Colonic mucosa (tissue), 4 donors: ENCODE measurements at regions not wholly inside any gene's neighbourhood (a gene's known extent, or its start where the extent isn't known, plus 50 kb on each side); places are given as distances from the start of the nearest gene placed in this dataset.

Experiments
- DNase-seq: peaks from one replicate; pipeline ENCODE4 v3.0.0-alpha.2; 2020
- H3K27ac ChIP-seq: fragments of 200-600 bp; one replicate; pipeline ENCODE4 v1.8.0; 2021
- H3K27me3 ChIP-seq: fragments of 200-600 bp; one replicate; pipeline ENCODE4 v1.8.0; 2021
- H3K36me3 ChIP-seq: fragments of 200-600 bp; one replicate; pipeline ENCODE4 v1.8.0; 2021
- H3K4me1 ChIP-seq: fragments of 200-600 bp; one replicate; pipeline ENCODE4 v1.8.0; 2021; ENCODE audit warnings: mild to moderate bottlenecking
- H3K4me3 ChIP-seq: fragments of 200-600 bp; one replicate; pipeline ENCODE4 v1.8.0; 2021
- H3K9ac ChIP-seq, 2 donors: one replicate each; pipeline ENCODE4 v1.7.0; 2013; ENCODE audit warnings: control low read depth in 2 of 2, low read depth in 2 of 2, low read length in 2 of 2
- H3K9me3 ChIP-seq: fragments of 200-600 bp; one replicate; pipeline ENCODE4 v1.8.0; 2021
- CTCF ChIP-seq: fragments of 200-600 bp; IDR thresholded peaks from one replicate; pipeline ENCODE4 v1.8.0; 2022; ENCODE audit warnings: antibody characterized with exemption, mild to moderate bottlenecking
- intact Hi-C: fragments of 100-400 bp; cut with DNase I; formaldehyde crosslinking; loops from one replicate; pipeline ENCODE4 v1.14.1; 2022
- donor health status: healthy.
- donor health status: DM: no; HTN: no; CAD: no.
- donor health status: DM: no; HTN: no; CAD: no.

- Histone ChIP-seq H3K9ac (no peak overlapping the region), H3K4me3 (no peak overlapping the region), H3K4me1 (no peaks in the 10 kb centered on the region), H3K9me3 (no peaks in the 10 kb centered on the region), H3K36me3 (no peaks in the 10 kb centered on the region), H3K27me3 (no peaks in the 10 kb centered on the region), H3K27ac (no peak overlapping the region)
- intact Hi-C loops = no loop called here
- no peak for DNase-seq
- no peak for TF ChIP-seq CTCF
Measured at GRCh38 chrX:39307488-39307887, 506.2 kb downstream of the MID1IP1 start.

GRCh38 chrX:39308126-39308525 lies 506.9 kb downstream of the MID1IP1 start:
- Histone ChIP-seq H3K9ac (no peak overlapping the region), H3K36me3 (no peaks in the 10 kb centered on the region), H3K4me3 (no peak overlapping the region), H3K4me1 (no peaks in the 10 kb centered on the region), H3K27me3 (peaks cover 2% of the 10 kb centered on the region), H3K9me3 (no peaks in the 10 kb centered on the region), H3K27ac (no peak overlapping the region)
- no peak for DNase-seq
- no peak for TF ChIP-seq CTCF
- intact Hi-C loops = no loop called here

GRCh38 chrX:39309018-39309635 lies 507.9 kb downstream of the MID1IP1 start:
- Histone ChIP-seq H3K4me1 (no peaks in the 10 kb centered on the region), H3K9me3 (no peaks in the 10 kb centered on the region), H3K27ac (no peak overlapping the region), H3K27me3 (peaks cover 5% of the 10 kb centered on the region), H3K9ac (no peak overlapping the region), H3K36me3 (no peaks in the 10 kb centered on the region), H3K4me3 (no peak overlapping the region)
- TF ChIP-seq CTCF = no peak
- intact Hi-C loops = no loop called here
- DNase-seq = no peak

- H3K36me3 ChIP-seq = no peaks in the 10 kb centered on the region
- intact Hi-C loops = no loop called here
- H3K27me3 ChIP-seq = peaks cover 5% of the 10 kb centered on the region
- no peak for DNase-seq
- no peak overlapping the region for H3K4me3 ChIP-seq
- no peaks in the 10 kb centered on the region for H3K4me1 ChIP-seq
- H3K27ac ChIP-seq = no peak overlapping the region
- no peak for TF ChIP-seq CTCF
- no peak overlapping the region for H3K9ac ChIP-seq
- no peaks in the 10 kb centered on the region for H3K9me3 ChIP-seq
Measured at GRCh38 chrX:39309721-39310152, 508.5 kb downstream of the MID1IP1 start.

GRCh38 chrX:39310891-39311290 lies 509.6 kb downstream of the MID1IP1 start:
- Histone ChIP-seq H3K9ac (no peak overlapping the region), H3K27ac (no peak overlapping the region)
- intact Hi-C loops = no loop called here

More at GRCh38 chrX:39310891-39311290, 509.6 kb downstream of the MID1IP1 start:
- H3K9me3 ChIP-seq = no peaks in the 10 kb centered on the region
- no peak for TF ChIP-seq CTCF
- H3K36me3 ChIP-seq = no peaks in the 10 kb centered on the region
- no peak overlapping the region for H3K4me3 ChIP-seq
- peaks cover 5% of the 10 kb centered on the region for H3K27me3 ChIP-seq
- no peaks in the 10 kb centered on the region for H3K4me1 ChIP-seq
- no peak for DNase-seq
